Astrocyte of the cerebellum (primary cell): ENCODE measurements at regions not wholly inside any gene's neighbourhood (a gene's known extent, or its start where the extent isn't known, plus 50 kb on each side); places are given as distances from the start of the nearest gene placed in this dataset.

ENCODE experiments used
- DNase-seq: peaks from one replicate; pipeline ENCODE4 v3.0.0-alpha.2; 2011; ENCODE audit warnings: low read depth
- H3K4me3 ChIP-seq: 2 replicates; pipeline ENCODE4 v1.5.1; 2011; ENCODE audit warnings: mild to moderate bottlenecking, low read depth, low read length, moderate library complexity
- in situ Hi-C: cut with HindIII; loops from 2 replicates; pipeline ENCODE4 v1.10.0; 2017; ENCODE audit warnings: low sequenced_read_pairs
- TF ChIP-seq, protein P1 (sequence below): IDR thresholded peaks from 2 replicates; pipeline ENCODE4 v1.5.1; 2012; ENCODE audit warnings: low read length, low read depth, moderate library complexity, mild to moderate bottlenecking; ENCODE audit errors: missing control alignments

DNA sequence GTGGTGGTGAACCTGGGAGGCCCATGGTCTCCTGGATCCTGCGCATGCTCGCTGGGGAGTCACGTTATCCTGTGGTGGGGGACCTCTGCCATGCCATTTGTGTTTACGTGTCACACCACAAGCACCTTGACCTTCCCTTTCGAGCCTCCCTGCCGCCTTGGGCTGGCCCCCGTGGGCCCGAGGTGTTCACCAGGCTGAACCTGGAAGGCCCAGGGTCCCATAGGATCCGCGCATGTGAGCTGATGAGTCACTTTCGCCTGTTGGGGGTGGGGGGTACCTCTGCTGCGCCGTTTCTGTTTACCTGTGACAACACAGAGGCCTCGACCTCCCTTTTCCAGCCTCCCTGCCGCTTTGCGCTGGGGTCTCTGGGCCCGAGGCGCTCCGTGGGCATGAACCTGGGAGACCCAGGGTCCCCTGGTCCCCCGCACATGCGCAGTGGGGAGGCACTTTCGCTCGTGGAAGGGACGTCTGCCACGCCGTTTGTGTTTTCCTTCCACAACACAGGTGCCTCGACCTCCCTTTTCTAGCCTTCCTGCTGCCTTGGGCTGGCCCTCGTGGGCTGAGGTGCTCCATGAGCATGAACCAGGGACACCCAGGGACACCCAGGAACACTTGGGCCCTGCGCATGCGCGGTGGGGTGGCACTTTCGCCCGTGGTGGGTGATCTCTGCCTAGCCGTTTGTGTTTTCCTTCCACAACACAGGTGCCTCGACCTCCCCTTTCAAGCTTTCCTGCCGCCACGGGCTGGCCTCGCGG lies 334.1 kb downstream of the ALG10 start:
- TF ChIP-seq, protein P1, sequence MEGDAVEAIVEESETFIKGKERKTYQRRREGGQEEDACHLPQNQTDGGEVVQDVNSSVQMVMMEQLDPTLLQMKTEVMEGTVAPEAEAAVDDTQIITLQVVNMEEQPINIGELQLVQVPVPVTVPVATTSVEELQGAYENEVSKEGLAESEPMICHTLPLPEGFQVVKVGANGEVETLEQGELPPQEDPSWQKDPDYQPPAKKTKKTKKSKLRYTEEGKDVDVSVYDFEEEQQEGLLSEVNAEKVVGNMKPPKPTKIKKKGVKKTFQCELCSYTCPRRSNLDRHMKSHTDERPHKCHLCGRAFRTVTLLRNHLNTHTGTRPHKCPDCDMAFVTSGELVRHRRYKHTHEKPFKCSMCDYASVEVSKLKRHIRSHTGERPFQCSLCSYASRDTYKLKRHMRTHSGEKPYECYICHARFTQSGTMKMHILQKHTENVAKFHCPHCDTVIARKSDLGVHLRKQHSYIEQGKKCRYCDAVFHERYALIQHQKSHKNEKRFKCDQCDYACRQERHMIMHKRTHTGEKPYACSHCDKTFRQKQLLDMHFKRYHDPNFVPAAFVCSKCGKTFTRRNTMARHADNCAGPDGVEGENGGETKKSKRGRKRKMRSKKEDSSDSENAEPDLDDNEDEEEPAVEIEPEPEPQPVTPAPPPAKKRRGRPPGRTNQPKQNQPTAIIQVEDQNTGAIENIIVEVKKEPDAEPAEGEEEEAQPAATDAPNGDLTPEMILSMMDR = no peak
- in situ Hi-C loops = no loop called here
- H3K4me3 ChIP-seq = no peak overlapping the region
- DNase-seq = no peak

DNA sequence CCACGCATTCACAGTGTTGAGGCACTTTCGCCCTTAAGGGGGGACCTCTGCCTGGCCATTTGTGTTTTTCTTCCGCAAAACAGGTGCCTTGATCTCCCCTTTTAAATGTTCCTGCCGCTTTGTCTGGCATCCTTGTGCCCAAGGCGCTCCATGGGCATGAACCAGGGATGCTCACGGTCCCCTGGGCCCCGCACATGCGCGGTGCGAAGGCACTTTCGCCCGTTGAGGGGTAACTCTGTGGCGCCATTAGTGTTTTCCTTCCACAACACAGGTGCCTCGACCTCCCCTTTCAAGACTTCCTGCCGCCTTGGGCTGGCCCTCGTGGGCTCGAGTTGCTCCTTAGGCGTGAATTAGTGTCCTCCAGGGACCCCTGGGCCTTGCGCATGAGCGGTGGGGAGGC lies 335.5 kb downstream of the ALG10 start:
- TF ChIP-seq, protein P1 = no peak
- in situ Hi-C loops = no loop called here
- DNase-seq = no peak
- H3K4me3 ChIP-seq = no peak overlapping the region

DNA sequence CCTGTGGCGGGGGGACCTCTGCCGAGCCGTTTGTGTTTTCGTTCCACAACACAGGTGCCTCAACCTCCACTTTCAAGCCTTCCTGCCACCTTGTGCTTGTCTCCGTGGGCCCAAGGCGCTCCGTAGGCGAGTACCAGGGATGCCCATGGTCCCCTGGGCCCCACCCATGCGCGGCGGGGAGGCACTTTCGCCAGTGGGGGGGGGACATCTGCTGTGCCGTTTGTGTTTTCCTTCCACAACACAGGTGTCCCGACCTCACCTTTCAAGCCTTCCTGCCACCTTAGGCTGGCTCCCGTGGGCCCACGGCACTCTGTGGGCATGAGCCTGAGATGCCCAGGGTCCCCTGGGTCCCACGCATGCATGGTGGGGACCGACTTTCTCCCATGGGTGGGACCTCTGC lies 335.9 kb downstream of the ALG10 start:
- no peak overlapping the region for H3K4me3 ChIP-seq
- in situ Hi-C loops = no loop called here
- TF ChIP-seq, protein P1 = no peak
- no peak for DNase-seq

DNA sequence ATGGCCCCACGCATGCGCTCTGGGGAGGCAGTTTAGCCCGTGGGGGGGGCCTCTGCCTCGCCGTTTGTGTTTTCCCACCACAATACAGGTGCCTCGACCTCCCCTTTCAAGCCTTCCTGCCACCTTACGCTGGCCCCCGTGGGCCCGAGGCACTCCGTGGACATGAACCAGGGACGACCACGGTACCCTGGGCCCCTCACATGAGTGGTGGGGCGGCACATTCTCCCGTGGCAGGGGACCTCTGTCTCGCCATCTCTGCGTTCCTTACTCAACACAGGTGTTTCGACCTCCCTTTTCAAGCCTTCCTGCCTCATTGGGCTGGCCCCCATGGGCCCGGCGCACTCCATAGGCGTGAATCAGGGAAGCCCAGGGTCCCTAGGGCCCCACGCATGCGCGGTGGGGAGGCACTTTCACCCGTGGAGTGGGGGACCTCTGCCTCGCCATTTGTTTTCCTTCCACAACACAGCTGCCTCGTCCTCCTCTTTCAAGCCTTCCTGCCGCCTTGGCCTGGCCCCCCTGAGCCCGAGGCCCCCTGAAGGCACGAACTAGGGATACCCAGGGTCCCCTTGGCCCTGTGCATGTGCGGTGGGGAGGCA lies 339.5 kb downstream of the ALG10 start:
- in situ Hi-C loops = no loop called here
- no peak for DNase-seq
- TF ChIP-seq, protein P1 = no peak
- no peak overlapping the region for H3K4me3 ChIP-seq

DNA sequence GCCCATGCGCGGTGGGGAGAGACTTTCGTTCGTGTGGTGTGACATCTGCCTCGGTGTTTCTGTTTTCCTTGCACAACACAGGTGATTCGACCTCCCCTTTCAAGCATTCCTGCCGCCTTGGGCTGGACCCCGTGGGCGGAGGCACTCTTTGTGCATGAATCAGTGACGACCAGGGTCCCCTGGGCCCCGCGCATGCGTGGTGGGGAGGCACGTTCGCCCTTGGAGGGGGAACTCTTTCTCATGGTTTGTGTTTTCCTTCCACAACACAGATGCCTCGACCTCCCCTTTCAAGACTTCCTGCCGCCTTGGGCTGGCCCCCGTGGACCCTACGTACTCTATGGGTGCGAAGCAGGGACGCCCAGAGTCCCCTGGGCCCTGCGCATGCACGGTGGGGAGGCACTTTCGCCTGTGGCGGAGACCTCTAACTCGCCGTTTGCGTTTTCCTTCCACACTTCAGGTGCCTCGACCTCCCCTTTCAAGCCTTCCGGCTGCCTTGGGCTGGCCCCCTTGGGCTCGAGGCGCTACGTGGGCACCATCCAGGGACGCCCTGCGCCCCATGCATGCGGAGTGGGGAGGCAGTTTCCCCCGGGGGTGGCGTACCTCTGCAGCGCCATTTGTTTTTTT lies 340.9 kb downstream of the ALG10 start:
- no peak for DNase-seq
- H3K4me3 ChIP-seq = no peak overlapping the region
- in situ Hi-C loops = no loop called here
- TF ChIP-seq, protein P1 = no peak

DNA sequence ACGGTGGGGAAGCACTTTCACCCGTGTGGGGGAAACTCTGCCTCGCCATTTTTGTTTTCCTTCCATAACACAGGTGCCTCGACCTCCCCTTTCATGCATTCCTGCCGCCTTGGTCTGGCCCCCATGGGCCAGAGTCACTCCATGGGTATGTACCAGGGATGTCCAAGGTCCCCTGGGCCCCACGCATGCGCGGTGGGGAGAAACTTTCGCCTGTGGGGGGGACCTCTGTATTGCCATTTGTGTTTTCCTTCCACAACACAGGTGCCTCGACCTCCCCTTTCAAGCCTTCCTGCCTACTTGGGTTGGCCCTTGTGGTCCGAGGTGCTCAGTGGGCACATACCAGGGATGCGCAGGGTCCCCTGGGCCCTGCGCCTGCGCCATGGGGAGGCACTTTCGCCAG lies 345.8 kb downstream of the ALG10 start:
- in situ Hi-C loops = no loop called here
- TF ChIP-seq, protein P1 = no peak
- DNase-seq = no peak
- no peak overlapping the region for H3K4me3 ChIP-seq
